LNCaP clone FGC (cell line): ENCODE measurements at regions not wholly inside any gene's neighbourhood (a gene's known extent, or its start where the extent isn't known, plus 50 kb on each side); places are given as distances from the start of the nearest gene placed in this dataset.

ENCODE experiments used
- DNase-seq: peaks from one replicate; pipeline ENCODE4 v3.0.0-alpha.2; 2011; ENCODE audit warnings: low read depth
- H3K4me3 ChIP-seq: 2 replicates; pipeline ENCODE4 v1.5.1; 2011; ENCODE audit warnings: mild to moderate bottlenecking, low read depth, low read length, control low read depth
- TF ChIP-seq, protein P1 (sequence below): IDR thresholded peaks from 2 replicates; pipeline ENCODE4 v1.5.1; 2012; ENCODE audit warnings: mild to moderate bottlenecking; ENCODE audit not compliant: control insufficient read depth, insufficient read depth; ENCODE audit errors: extremely low read depth

DNA sequence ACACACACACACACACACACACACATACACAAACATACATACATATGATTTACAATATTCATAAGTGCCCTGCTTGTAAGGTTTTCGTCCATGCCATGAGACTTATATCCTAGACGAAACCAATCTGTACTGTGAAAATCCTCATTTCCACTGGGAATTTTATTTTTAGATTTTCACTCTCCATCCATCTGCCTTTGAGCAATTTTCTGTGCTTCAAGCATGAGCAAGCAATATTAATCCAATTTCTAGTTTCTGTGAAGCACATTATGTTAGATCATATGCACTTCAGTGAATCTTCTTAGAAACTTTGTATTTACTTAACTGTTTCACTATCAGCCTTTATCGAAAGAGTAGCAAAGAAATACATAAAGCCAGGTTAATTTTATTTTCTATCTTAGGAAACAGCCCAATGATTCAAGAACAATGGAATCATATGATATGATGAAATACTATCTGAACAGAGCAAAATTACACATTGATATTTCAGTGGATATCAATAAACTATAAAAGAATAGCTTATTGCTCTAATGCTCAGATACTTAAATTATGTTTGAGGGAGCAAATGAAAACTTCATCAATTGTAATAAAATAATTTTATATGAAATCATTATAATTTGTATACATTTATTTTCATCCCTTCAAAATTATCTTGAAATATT is 1100.7 kb upstream of the MIR17HG start:
- TF ChIP-seq, protein P1, sequence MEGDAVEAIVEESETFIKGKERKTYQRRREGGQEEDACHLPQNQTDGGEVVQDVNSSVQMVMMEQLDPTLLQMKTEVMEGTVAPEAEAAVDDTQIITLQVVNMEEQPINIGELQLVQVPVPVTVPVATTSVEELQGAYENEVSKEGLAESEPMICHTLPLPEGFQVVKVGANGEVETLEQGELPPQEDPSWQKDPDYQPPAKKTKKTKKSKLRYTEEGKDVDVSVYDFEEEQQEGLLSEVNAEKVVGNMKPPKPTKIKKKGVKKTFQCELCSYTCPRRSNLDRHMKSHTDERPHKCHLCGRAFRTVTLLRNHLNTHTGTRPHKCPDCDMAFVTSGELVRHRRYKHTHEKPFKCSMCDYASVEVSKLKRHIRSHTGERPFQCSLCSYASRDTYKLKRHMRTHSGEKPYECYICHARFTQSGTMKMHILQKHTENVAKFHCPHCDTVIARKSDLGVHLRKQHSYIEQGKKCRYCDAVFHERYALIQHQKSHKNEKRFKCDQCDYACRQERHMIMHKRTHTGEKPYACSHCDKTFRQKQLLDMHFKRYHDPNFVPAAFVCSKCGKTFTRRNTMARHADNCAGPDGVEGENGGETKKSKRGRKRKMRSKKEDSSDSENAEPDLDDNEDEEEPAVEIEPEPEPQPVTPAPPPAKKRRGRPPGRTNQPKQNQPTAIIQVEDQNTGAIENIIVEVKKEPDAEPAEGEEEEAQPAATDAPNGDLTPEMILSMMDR, result no peak
- DNase-seq, result no peak
- no peak overlapping the region for H3K4me3 ChIP-seq

DNA sequence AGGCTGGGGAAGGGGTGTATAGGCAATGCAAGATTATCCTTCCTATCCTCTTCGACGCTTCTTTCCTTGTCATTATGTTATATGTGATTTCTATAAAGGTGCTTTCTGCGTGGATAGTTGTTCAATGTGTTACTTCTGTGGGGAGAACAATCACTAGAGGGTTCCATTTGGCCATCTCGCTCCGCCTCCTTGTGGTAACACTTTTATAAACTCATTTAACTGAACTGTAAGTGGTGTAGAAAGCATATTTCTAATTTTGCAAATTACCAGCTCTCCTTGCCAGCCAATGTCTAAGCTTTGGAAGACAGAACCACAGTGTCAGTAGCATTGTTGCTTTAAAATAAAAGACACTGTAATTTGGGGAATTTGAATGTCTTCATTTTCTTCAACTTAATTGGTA is 1093.7 kb upstream of the MIR17HG start:
- TF ChIP-seq, protein P1, result no peak
- no peak overlapping the region for H3K4me3 ChIP-seq
- DNase-seq, result no peak

DNA sequence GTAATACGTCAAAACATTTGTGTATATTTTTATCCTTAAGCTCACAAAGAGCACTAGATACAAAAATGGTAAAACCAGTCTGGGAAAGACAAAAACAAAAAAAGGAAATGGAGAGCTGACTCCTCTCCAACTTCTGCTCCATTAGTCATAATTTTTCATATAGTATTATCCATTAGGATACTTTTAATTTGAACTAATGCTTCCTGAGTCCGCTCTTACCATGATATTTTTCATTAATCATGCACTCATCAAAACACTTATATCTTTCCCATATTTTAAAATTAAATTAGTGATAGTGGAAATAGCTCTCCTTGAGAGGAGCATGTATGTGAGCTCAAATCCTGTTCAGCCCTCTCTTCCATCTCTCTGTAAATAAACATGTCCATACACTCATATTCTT is 1093.0 kb upstream of the MIR17HG start:
- no peak for DNase-seq
- TF ChIP-seq, protein P1, result no peak
- no peak overlapping the region for H3K4me3 ChIP-seq

DNA sequence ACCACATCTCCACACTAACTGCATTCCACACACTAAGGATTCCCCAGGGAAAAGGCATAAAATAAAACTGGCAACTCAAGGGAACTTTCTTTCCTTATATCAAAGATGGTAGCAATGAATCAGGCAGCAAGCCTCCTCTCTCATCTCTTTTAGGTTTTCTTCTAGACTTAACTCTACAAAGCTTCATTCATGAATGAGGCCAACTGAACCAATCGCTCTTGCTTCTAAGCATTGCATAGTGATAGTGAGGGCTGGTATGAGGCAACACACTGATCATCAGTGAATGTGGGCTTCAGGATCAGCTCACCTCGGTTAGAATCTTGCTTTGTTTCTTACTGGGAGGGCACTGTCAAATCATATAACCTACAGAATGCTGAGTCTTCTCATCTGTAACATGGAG is 1090.7 kb upstream of the MIR17HG start:
- H3K4me3 ChIP-seq, result no peak overlapping the region
- TF ChIP-seq, protein P1, result no peak
- no peak for DNase-seq

DNA sequence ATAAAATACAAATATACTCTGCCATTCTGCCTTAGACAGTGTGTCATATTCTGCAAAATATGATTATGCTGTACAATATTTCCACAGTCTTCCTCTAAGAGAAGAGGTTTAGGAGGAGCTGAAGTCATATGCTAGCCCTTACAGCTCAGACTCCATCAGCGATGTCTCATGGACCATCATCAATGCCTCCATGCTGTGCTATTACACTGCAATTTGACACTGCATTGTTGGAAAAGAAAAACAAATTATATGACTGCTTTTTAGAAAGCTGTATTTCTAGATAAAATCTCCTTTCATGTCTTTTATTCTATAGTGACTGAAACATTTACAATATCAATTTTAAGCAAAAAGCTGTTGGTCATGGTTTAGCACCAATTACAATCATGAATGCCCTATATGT is 1089.4 kb upstream of the MIR17HG start:
- TF ChIP-seq, protein P1, result no peak
- no peak overlapping the region for H3K4me3 ChIP-seq
- no peak for DNase-seq

DNA sequence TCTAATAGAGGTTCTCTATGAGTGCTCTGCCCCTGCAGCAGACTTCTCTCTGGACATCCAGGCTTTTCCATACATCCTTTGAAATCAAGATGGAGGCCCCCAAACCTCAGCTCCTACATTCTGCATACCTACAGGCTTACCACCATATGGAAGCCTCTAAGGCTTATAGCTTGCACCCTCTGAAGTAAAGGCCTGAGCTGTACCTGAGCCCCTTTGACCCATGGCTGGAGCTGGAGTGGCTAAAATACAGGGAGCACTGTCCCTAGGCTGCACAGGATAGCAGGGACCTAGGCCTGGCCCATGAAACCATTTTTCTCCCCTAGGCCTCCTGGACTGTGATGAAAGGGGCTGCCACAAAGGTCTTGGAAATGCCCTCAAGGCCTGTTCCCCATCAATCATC is 1086.1 kb upstream of the MIR17HG start:
- TF ChIP-seq, protein P1, result no peak
- H3K4me3 ChIP-seq, result no peak overlapping the region
- DNase-seq, result no peak

DNA sequence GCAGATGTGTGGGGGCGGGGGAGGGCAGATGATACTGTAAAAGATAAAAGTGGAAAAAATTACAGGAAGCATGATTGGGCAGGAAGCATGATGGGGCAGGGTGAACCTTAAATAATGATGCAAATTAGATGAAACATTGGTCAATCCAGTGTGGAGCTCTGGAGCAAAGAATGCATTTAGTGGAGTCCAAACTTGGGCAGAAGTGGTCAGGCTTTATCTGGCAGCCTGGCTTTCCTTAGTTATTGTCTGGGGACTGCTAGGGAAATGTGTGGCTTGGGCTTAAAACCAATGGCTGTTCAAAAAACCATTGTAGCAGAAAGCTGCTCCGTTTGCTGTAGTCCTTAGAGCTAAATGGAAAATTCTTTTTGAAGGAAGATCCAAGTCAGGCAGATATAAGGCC is 1077.3 kb upstream of the MIR17HG start:
- TF ChIP-seq, protein P1, result no peak
- DNase-seq, result no peak
- no peak overlapping the region for H3K4me3 ChIP-seq
